ENCODE measurements at regions not wholly inside any gene's neighbourhood (a gene's known extent, or its start where the extent isn't known, plus 50 kb on each side); places are given as distances from the start of the nearest gene placed in this dataset.
"Not testable (repeated sequence)": the region's sequence is repeated elsewhere in the genome, so short reads cannot be mapped to it uniquely, and the experiment has no call there.

DNA sequence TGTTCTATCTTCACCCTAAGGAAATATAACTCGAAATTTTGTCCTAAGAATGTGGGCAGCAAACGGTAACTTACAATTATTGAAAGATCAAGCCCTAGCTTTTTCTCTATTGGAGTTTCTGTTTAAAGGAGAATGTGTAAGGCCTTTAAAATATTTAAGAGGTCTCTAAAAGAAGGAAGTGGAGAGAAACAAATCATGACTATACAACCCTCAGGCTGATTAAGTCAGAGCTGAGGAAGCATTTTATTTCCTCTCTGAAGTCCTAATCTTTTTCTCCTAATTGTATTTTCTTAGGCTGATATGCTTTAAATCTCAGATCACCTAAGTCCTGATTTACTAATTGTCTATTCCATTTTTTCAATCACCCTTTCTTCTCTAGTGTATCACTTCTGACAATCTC is 1708.8 kb upstream of the C9orf72 start:
- intact Hi-C loops (cut with micrococcal nuclease) = no loop called here

DNA sequence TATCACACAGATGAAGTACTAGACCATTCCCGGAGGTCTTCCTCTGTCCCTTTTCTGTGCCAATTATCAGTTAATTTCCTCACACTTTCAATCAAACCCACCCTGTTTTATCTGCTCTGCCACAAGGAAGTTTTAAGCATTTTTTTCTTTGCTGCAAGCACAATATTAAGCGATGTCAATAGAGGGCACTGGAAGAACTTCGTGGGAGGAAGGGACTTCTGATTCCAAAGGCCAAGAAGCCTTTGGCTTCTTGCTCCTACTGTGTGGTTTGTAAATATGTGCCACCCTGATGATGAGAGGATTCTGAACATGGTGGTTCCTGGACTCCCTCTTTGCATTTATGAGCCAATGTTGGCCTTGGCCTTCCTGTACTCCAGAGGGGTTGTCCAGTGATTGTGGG is 1712.5 kb upstream of the C9orf72 start:
- intact Hi-C loops (cut with micrococcal nuclease) = no loop called here

DNA sequence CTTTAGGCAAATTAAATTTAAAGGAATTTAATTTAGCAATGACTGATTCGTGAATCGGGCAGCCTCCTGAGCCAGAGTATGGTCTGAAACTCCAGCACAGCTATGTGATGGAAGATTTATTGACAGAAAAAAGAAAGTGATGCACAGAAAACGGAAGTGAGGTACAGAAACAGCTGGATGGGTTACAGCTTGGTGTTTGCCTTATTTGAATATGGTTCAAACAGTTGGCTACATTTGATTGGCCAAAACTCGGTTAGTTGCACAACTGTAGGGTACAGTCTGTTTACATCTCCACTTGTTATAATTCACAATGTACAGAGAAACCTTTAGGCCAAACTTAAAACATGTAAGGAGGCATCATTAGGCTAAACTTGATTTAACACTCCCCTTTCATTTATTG is 1716.1 kb upstream of the C9orf72 start:
- intact Hi-C loops (cut with micrococcal nuclease) = no loop called here

DNA sequence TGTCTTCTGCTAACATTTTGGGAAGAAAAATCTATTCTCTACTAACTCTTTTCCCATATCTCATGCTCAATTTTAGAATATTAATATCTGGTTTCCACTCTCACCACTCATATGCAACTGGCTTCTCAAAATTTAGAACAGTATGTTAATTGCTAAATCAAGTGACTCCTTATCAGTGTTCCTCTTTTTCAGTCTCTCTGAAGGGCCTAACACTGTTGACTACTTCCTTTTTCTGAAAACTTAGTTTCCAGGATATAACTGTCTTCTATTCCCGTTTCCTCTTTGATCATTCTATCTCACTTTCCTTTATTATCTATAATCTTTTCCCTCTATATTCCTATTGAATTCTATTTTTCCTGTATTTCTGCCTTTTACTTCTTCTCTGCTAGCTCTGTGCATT is 1717.2 kb upstream of the C9orf72 start:
- intact Hi-C loops (cut with micrococcal nuclease) = no loop called here

DNA sequence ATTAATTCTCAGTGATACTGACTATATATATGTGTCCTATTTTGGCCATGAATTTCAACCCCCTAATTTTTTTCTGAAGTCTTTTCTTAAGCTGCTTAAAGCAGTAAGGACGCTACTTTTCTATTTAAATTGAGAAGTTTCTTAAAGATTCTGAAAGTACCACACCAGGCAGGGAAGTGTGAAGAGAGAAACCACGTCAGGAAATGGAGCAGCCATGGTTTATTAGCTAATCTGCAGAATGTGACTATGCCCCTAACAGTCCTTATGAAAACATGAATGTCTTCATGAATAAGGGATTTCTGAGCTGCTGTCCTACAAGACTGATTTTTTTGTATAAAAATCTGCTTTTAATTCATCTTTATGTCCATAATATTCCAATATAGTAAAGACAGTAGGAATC is 1724.3 kb upstream of the C9orf72 start:
- intact Hi-C loops (cut with micrococcal nuclease) = no loop called here

DNA sequence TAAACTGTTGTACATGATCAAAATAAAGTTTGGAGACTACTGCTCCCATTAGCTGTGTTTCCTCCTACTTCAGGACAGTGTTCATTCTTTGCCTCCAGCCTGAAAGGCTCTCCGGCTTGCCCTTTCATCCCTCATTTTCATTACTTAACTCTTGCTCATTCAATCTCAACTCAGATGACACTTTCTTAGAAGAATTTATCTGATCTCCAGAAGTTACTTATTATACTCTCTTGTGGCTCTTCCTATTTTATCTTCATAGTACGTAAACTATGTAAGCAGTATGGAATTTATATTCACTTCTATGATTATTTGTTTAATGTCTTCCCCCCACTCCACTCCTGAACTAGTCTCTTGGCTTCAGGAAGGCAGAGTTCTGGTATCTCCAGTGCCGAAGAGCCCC is 1737.9 kb upstream of the C9orf72 start:
- intact Hi-C loops (cut with micrococcal nuclease) = no loop called here

DNA sequence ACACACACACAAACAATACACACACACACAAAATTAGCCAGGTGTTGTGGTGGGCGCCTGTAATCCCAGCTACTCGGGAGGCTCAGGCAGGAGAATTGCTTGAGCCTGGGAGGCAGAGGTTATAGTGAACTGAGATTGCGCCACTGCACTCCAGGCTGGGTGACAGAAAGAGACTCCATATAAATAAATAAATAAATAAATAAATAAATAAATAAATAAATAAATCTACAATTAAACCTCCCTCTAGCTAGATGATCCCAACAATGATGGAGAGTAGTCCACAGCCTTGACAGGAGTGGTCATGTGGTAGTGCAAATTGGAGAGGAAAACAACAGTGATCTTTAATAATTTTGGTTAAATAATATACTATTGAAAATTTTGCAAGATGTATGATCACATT is 1739.0 kb upstream of the C9orf72 start:
- intact Hi-C loops (cut with micrococcal nuclease) = no loop called here

DNA sequence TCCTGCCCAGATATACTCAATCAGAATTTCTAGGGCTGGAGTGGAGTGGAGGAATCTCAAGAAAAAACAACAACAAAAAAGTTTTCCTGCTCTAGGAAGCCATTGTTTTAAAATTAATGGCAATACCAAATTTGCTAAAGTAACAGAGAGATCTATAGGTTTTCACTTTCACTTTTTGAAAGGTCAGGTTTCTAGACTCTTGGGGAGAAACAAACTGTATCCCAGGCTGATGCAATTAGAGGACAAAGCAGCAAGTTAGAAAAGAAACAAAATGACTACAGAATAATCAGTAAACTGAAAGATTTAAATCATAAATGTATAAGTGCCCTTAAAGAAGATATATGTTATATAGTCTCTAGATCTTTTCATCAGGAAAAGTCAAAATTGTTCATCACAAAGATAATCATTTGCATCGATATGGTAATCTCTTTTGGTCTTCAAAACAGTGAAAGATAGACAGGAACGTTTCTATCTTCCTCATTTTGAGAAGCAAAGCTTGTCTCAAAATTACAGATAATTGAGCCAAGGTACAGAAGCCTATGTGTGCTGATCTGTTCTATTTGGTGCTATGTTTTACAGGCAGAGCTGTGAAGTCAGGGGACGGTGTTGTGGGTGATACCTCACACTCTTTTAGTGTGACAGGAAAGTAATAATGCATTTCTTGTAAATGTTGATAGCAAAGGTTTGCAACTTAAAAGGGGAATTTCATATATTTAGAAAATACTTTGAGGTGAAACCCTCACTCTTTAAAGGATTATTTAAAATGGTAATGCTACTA is 1746.6 kb upstream of the C9orf72 start:
- intact Hi-C loops (cut with micrococcal nuclease) = no loop called here

DNA sequence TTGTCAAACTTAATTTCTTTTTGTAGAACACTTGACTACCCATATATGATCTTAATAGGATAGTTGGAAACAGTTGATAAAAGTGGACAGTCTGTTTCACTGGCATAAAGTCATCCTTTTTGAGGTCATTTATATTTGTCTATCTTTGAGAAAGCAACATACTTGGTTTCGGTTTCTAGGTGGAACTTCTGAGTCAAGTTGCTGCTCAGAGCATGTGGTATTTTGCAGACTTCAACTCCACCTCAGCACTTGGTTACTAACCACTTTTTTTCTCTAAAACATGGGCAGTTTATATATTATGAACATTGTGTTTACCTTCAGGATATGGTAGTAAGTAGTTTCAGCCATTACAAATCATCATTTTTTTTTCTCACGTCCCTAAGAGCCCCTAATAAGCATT is 1749.0 kb upstream of the C9orf72 start:
- intact Hi-C loops (cut with micrococcal nuclease) = no loop called here

DNA sequence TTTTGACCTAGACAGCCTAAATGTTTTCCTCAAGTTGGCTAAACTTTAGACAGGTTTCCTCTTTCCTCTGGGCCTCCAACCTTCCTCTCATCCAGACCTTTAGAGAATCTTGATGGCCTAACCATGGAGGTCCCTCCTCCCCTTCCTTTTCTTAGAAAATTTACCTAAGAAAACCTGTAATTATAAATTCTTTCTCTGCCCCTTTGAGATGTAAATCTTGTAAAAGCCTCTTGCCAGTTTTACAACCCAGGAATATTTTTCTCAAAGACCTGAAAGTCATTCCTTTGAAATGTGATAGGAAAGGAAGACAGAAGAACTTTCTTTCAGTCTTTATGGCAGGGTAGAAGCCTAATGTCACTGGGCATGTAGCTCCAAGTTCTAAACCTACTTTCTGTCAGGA is 1752.6 kb upstream of the C9orf72 start:
- intact Hi-C loops (cut with micrococcal nuclease) = no loop called here

DNA sequence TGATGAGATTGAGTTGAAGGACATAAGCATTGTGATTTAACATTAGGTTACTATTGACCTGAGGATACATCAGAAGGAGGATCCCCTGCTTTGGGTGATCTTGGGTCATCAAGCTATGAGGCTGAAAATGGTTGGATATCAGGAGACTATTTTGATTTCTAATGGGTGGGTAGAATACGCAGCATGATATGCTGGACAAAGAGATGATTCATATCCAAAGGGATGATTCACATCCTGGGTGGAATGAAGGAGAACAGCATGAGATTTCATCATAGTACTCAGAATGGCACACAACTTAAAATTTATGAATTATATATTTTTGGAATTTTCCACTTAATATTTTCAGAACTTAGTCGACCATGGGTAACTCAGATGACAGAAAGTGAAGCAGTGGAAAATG is 1759.5 kb upstream of the C9orf72 start:
- intact Hi-C loops (cut with micrococcal nuclease) = no loop called here

DNA sequence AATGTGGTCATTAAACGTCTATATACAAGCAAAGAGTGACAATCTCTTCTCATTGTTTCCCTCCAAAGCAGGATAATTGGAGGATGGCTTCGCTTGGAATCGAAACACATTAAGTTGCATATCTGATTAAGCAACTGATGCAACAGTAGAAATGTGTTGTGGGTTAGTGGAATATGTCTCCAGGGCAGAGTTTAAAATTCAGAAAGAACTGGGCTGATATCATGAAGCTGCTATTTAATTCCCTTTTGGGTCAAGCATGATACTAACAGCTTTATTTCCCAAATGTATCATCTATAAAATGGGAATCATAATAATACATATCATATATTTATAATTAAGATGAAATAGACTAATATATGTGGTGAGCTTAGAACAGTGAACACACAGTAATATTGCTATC is 1763.0 kb upstream of the C9orf72 start:
- intact Hi-C loops (cut with micrococcal nuclease) = no loop called here

DNA sequence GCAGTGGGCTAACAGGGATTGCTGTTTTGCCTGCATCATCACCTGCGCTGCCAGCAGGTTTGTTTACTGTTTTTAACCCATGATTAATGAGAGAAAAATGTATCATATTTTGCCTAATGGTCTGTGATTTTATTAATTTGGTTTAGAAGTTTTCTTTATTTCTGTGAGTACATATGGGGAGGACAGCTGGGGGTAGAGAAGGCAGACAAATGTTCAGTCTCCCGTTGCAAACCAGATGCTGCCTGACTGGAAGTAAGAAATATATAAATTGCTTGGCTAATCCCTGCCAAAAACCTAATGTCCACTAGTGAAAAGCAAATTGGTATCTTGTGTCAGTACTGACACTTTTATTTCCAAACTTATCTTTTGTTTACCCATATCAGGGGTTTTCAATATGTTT is 1766.1 kb upstream of the C9orf72 start:
- intact Hi-C loops (cut with micrococcal nuclease) = no loop called here

DNA sequence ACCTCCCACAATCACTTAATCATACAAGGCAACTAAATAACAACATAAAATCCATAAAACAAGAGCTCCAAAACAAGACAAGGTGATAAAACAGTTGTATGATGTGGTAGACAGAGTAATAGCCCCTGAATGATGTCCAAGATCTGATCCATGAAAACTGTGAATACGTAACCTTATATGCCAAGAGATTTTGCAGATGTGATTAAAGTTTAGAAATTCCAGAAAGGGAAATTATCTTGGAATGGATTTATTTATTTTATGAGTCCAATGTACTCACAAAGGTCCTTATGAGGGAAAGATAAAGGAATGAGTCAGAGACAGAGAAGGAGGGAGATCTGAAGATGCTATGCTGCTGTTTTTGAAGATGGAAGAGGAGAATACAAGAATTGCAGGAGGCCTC is 1775.7 kb upstream of the C9orf72 start:
- intact Hi-C loops (cut with micrococcal nuclease) = no loop called here

DNA sequence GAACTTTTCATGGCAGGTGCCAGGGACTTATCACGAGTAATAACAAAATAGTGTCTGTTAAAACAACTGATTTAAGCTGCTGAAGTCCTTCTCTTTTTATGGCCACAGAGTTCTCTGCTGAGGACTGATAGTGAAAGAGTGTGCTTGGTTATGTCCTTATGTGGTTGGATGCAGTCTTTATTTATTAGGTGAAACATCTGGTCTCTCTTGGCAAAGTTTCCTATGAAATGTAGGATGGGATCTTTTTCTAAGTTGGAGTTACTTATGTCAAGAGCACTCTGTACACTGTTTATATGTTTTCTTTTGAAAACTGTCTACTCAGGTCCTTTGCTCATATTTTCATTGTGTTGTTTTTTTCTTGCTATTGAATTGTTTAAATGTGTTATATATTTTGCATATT is 1816.1 kb upstream of the C9orf72 start:
- intact Hi-C loops (cut with micrococcal nuclease) = no loop called here

DNA sequence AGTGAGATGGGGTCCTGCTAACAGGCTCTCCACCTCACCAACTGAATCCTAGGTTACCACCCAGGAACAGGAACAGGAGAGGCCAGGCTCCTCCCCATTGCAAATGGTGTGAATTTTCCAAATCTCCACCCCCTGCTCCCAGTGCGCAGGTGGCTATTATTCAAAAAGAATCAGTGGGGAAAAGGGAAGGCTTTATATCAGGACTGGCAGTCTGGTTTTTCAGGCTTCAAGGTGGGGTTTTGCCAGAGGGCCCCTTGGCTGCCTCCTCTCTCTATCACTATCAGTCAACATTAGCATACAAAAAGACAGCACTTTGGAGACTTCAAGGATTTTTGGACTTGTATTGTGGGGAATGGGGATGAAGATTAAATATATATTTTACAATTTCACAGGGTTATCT is 1817.6 kb upstream of the C9orf72 start:
- intact Hi-C loops (cut with micrococcal nuclease) = no loop called here

DNA sequence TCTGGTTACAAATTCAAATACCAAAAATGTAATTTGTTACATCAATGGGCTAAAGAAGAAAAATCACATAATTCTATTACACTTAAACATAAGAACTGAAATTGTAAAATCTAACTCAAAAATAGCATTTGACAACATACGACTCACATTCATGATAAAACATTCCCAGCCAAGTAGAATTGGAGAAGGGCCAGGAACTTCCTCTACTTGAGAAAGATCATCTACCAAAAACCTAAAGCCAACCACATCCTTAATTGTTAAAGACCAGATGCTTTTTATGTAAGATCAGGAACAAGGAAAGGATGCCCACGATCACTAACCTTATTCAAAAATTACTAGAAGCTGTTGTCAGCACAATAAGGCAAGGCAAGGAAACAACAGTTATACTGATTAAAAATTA is 1819.8 kb upstream of the C9orf72 start:
- intact Hi-C loops (cut with micrococcal nuclease) = no loop called here

DNA sequence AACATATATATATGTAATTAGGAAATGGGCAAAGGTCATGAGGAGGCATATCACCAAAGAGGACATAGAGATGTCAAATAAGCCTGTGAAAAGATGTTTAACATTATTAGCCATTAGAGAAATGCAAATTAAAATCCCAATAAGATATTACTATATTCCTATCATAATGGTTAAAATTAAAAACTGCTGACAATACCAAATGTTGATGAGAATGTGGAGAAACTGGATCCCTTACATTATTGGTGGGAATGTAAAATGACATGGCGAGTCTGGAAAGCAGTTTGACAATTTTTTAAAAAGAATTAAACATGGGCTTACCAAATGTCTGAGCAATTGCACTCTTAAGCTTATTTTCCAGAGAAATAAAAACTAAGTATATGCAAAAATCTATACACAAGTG is 1821.6 kb upstream of the C9orf72 start:
- intact Hi-C loops (cut with micrococcal nuclease) = no loop called here

DNA sequence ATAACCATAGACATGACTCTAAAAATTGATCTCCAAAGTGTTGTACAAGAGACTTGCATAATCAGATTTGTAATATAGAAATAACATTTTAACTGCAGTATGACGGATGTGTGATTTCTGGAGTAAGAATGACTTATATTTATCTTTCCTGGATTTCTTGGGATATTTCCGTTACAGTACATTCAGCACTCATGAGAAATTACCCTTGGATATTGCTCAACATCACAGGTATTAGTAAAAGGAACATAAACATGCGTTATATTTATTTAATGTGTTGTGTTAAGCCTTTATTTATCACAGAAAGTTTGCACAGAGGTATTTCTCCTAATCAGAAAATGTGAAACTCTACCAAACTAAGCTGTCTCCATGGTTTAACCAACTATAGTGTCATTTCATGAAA is 1823.9 kb upstream of the C9orf72 start:
- intact Hi-C loops (cut with micrococcal nuclease) = no loop called here

DNA sequence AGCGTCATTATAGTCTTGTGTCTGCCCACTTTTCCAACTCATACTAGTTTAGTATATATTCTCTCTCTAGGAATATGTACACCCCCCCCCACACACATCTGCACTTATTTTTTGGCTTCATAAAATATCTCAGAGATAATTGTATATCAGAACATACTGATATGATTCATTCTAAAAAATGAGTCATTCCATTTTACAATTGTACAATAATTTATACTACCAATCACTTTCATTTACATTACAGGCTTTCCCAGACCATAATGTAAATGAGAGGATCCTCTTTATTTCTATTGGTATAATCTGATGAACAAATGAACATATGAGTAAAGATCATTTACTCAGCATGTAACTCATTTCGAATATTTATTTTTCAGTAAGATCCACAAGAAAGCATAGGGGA is 1842.9 kb upstream of the C9orf72 start:
- intact Hi-C loops (cut with micrococcal nuclease) = no loop called here

DNA sequence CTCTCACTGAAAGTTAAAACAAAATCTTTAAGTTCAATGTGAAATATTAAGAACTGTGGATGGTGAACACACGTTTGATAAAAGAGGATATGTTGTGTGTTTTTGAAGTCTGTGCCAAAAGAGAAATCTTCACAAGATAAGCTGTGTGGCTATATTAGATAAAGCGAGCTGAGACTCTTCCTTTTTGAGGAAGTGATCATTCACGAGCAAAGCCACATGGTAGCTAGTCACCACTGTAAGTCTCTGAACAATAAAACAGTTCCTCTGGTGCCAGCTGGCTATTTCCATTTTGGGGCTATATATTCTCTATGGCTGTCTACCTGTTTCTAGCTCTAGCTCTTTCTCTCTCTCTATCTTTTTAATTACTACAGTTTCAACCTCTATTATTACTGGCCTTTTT is 1849.2 kb upstream of the C9orf72 start:
- intact Hi-C loops (cut with micrococcal nuclease) = no loop called here

DNA sequence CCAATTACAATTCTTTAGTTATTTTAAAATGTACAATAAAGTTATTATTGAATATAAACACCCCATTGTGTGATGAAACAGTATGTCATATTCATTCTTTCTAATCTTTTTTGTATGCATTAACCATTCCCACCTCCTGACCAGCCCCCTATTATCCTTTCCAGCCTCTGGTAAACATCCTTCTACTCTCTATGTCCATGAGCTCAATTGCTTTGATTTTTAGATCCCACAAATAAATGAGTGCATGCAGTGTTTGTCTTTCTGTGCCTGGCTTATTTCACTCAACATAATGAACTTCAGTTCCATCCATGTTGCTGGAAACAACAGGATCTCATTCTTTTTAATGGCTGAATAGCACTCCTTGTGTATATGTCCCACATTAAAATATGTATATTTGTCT is 1858.9 kb upstream of the C9orf72 start:
- intact Hi-C loops (cut with micrococcal nuclease) = no loop called here

DNA sequence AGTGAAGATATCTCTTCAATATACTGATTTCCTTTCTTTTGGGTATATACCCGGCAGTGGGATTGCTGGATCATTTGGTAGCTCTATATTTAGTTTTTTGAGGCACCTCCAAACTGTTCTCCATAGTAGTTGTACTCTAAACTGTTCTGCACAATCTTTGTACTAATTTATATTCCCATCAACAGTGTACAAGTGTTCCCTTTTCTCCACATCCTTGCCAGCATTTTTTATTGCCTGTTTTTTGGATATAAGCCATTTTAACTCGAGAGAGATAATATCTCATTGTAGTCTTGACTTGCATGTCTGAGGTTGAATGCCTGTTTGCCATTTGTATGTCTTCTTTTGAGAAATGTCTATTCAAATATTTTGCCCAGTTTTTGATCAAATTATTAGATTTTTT is 1859.4 kb upstream of the C9orf72 start:
- intact Hi-C loops (cut with micrococcal nuclease) = not testable (repeated sequence)

DNA sequence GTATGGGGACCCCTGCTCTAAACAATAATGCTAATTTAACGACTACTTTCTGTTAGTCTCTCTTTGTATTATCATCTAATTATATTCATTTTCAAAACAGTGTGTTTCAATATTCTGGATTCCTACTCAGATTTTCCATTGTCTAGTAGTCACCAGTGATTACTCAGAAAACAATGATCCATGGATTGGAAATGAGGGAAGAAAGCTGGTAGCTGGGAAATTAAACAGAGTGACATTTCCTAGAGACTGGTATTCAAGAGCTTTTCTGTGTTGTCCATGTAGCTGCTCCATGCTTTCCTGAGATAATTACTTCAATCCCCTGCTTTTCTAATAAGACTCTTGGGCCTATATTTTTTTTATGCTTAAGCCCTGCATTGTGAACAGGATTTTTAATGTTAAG is 1862.1 kb upstream of the C9orf72 start:
- intact Hi-C loops (cut with micrococcal nuclease) = no loop called here

Measured in T-helper 2 cell treated with Interferon-gamma antibody and Interleukin-4, amounts not matched to agents 100 ng/mL and 5 ng/mL, for 36 hours (primary cell).